ENCODE measurements at regions not wholly inside any gene's neighbourhood (a gene's known extent, or its start where the extent isn't known, plus 50 kb on each side); places are given as distances from the start of the nearest gene placed in this dataset.

DNA sequence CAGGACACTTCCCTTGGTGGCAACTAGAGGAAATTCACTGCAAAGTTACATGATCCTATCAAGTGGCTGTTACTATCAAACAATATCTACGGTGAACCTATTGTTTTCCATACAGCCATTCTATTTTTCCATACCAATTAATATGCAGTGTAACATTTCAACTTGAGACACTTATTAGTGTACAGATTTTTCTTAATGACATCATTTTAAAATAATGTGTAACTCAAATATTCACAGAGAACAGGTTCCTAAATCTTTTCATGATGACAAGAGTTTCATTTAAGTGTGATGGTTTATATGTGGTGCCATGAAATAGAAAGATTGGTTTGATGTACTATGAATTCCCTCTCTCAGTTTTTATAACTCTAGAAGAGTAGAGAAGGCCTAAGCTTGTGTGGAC, 291.2 kb upstream of the SOX5 start:
- TF ChIP-seq, protein P1, sequence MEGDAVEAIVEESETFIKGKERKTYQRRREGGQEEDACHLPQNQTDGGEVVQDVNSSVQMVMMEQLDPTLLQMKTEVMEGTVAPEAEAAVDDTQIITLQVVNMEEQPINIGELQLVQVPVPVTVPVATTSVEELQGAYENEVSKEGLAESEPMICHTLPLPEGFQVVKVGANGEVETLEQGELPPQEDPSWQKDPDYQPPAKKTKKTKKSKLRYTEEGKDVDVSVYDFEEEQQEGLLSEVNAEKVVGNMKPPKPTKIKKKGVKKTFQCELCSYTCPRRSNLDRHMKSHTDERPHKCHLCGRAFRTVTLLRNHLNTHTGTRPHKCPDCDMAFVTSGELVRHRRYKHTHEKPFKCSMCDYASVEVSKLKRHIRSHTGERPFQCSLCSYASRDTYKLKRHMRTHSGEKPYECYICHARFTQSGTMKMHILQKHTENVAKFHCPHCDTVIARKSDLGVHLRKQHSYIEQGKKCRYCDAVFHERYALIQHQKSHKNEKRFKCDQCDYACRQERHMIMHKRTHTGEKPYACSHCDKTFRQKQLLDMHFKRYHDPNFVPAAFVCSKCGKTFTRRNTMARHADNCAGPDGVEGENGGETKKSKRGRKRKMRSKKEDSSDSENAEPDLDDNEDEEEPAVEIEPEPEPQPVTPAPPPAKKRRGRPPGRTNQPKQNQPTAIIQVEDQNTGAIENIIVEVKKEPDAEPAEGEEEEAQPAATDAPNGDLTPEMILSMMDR (IDR thresholded peaks at IDR 0.05): no peak
- TF ChIP-seq POLR2A (IDR thresholded peaks at IDR 0.05): no peak
